SK-MEL-5 (cell line): ENCODE measurements at regions not wholly inside any gene's neighbourhood (a gene's known extent, or its start where the extent isn't known, plus 50 kb on each side); places are given as distances from the start of the nearest gene placed in this dataset.
A peak's percentile ranks its signal among the peaks of the same experiment; 100 is the strongest.

Source experiments
- DNase-seq: peaks from one replicate; pipeline ENCODE4 v3.0.0-alpha.2; 2016; ENCODE audit warnings: low read depth, low spot score
- in situ Hi-C: cut with HindIII; loops from 2 replicates; pipeline ENCODE4 v1.10.0; 2016; ENCODE audit warnings: low sequenced_read_pairs, high pct_unique_total_duplicates, low pct_unique_long_range_greater_than_20kb

- in situ Hi-C loops, result no loop called here
- DNase-seq, result no peak
These were observed 480.3 kb upstream of the GRIA3 start for GRCh38 chrX:122703762-122704161.

DNA sequence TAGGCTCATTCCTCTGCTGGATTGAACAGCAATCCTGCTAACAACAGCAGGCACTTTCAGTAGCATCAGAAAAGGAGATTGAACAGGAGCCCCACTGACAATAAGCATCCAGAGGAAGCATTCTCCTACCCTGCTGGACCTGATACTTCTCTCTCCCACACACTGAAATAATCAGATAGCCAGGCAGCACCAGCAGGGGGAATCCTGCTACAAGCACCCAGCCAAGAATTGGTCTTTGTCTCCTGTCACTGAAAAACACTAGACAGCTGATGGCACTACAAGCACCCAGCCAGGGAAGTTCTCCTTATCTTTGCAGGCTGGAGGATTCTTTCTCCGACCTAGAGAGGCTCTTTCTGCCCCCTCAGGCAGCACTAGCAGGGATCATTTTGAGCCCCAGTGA is 444.3 kb upstream of the GRIA3 start:
- peak; percentile 2 for DNase-seq
- in situ Hi-C loops, result no loop called here

- DNase-seq, result no peak
These were observed 413.5 kb upstream of the GRIA3 start for GRCh38 chrX:122770581-122770980.

GRCh38 chrX:122771933-122772332 is 412.1 kb upstream of the GRIA3 start:
- DNase-seq, result no peak
- in situ Hi-C loops, result no loop called here

More at GRCh38 chrX:122770581-122770980, 413.5 kb upstream of the GRIA3 start:
- in situ Hi-C loops, result no loop called here

DNA sequence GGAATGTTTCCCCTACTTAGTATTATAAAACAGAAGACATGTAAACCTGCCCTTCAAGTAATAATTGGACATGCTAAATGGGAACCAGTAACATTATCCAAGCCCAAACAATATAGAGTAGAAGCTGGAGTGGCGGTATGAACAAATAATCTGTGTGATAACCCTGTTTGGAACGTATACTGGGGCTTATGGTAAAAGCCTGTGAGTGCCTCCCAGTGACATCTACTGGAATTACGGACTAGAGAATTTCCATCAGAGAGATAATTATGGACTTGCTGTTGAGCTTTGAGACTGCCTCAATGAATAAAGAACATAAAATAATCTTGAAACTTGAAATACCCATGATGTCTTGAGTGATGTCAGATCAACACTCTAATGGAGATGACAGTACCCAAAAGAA is 406.3 kb upstream of the GRIA3 start:
- in situ Hi-C loops, result no loop called here
- DNase-seq, result peak; percentile 0

DNA sequence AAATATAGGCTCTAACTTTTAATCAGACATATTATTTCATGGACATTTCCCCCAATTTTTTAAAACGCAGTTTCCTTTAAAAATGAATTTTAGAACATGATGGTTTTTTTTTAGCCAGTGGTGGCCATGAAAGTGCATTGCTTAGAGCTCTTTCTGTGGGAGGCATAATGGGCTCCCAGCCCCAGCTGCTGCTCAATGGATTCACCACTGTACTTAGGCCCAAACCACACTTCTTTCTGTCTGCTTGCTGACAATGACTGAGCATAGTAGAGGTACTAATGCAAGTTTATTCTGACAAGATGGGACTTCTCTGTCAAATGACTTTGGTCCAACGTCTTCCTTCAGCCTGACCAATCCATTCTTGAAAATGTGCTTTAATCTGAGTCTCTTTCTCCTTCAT is 400.2 kb upstream of the GRIA3 start:
- in situ Hi-C loops, result no loop called here
- DNase-seq, result no peak

GRCh38 chrX:122787231-122787630 is 396.8 kb upstream of the GRIA3 start:
- DNase-seq, result no peak
- in situ Hi-C loops, result no loop called here

DNA sequence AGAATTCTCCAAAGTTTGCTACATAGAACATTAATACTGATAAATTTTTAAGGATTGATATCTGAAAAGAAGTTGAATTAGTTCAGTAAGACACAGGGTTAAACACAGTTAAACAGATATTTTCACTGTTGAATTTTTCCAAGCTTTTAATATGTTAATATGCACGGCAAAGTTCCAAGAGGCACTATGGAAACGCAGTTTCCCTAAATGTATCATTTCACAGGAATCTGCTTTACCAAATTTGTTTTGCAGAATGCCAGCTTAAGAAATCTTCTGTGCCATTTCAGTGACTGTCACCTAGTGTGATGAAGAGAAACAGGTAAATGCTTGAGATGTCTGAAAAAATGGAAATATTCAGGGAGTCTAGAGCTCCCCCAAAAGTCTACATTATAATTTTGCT is 395.9 kb upstream of the GRIA3 start:
- in situ Hi-C loops, result no loop called here
- DNase-seq, result no peak

DNA sequence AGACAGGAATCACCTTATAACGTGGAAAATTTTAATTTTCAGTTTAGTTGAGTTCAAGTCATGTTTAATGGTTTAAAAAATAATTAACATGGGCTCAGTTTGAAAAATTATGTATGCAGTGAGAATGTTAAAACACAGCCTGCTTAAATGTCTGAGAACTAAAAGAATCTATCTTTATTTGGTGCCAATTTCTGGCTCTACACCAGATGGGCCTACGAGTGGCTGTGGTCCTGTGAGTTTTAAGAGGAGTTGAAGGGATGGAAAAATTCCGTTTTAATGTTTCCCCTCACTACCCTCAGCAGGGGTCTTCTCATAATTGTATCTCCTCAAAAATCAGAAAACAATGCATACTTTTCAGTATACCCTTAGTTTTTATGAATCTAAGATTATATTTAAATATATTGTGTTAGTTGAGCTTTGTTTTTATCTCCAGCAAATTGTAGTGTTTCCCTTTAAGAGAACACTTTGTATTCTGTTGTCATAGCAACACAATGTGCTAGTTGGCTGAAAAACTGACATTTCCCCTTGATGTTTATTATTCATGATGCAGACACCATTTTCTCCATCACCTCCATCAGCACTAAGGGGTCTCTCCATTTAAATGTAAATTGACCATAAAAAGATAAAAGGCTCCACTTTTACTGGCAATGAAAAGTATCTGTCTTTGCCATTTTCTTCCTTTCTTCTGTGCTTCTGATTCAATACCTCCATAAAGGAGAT is 393.5 kb upstream of the GRIA3 start:
- in situ Hi-C loops, result no loop called here
- DNase-seq, result no peak

DNA sequence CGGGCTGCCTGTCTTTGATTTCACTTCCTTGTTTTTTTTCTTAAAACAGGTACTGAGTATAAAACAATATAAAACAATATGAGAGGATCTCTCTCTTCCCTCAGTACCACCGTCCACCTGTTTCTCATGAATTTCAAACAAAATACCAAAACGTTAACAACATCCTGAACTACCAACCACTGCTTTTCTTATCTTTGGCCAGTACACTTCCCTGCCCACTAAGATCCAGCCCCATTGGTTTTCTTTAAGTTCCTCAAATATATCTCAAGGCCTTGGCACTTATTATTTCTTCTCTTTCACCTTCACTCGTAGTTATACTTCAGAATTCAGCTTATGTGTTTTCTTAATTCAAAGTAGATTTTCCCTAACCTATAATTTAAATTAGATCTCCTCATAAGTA is 370.2 kb upstream of the GRIA3 start:
- DNase-seq, result no peak
- in situ Hi-C loops, result no loop called here

DNA sequence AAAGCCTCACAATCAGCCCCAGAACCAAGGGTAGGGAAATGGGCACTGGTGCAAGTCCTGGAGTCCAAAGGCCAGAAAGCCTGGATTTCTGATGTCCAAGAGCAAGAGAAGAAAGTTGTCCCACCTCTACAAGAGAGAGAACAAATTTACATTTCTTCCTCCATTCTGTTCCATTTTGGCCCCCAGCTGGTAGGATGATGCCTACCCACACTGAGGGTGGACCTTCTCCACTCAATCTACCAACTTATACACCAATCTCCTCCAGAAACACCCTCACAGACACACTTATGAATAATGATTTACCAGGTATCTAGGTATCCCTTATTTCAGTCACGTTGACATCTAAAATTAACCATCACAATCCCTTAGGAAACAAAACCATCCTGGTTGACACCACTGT is 367.8 kb upstream of the GRIA3 start:
- in situ Hi-C loops, result no loop called here
- no peak for DNase-seq

DNA sequence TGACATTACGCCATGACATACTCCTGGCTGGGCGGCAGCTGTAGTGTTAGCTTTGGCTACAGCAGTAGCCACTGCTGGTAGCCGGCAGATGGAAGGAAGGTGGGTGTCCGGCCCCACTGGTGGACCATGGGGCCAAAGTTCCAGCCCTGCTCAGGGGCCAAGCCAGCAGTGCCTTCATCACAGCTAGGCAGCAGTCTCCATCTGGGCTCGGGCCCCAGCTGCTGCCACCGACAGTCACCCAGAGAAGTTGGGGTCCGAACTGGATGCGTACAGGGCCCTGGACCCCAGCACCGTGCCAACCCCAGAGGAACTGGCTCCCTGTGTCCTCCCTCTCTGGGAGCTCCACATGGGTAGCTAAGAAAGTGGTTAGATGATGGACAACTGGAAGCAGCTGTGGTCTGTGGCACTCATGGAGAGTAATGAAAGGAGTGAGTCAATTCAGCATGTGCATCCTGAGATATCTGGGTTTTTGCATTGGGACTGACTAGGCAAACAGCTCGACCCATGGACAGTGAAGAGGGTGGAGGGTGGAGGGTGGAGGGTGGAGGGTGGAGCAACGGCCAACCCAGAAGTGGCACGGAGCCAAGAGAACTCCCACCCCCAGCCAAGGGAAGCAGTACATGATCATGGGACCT is 366.6 kb upstream of the GRIA3 start:
- DNase-seq, result no peak
- in situ Hi-C loops, result no loop called here

DNA sequence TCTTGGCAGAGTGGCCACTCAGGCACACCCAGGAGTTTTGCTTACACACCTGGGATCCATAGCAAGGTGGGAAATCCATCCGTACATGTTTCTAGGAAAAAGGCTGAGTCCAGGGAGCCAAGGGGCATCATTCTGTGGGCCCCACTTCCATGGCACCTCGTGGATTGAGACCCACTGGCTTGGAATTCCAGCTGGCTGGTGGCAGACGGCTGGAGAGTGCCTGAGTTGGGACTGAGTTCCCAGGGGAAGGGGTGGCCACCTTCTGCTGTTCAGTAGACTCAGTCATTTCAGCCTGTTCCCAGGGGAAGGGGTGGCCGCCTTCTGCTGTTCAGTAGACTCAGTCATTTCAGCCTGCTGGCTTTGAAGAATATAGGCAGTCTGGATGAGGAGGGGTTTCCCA is 366.0 kb upstream of the GRIA3 start:
- DNase-seq, result no peak
- in situ Hi-C loops, result no loop called here

DNA sequence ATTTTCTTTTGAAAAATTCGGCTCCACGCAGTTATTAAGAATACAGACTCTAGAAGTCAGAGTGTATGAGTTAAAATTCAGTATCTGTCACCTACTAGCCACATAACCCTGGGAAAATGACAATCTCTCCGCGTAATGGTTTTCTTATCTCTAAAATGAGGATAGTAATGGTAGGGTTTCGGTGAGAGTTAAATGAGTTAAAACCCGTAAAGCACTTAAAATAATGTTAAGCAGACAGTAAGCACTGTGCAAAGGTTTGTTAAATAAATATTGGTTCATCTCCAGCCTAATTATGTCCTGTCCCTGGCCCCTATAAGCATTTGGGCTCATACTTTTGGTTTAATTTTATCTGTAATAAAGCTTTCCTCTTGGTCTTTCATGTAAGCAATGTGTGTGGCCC is 350.8 kb upstream of the GRIA3 start:
- no peak for DNase-seq
- in situ Hi-C loops, result no loop called here

- in situ Hi-C loops, result no loop called here
- DNase-seq, result no peak
These were observed 348.2 kb upstream of the GRIA3 start for GRCh38 chrX:122835886-122836285.

DNA sequence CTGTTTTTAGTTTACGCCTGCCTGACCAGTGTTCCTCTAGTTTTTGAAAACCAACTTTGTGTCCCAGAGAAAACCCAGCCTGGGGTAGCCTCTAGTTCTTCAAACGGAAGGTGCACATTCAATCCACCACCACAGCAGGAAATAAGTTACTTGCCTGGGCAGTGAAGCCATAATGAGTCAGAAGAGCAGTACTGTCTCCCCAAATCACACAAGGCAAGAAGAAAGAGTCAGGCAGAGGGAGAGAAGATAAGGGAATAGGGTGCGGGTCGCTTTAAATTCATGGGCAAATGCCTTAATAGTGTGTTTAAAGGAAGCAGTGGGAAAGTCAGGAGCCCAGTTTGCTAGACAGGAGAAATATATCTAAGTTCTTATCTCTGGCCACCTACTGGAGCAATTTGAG is 333.8 kb upstream of the GRIA3 start:
- DNase-seq, result no peak
- in situ Hi-C loops, result no loop called here

DNA sequence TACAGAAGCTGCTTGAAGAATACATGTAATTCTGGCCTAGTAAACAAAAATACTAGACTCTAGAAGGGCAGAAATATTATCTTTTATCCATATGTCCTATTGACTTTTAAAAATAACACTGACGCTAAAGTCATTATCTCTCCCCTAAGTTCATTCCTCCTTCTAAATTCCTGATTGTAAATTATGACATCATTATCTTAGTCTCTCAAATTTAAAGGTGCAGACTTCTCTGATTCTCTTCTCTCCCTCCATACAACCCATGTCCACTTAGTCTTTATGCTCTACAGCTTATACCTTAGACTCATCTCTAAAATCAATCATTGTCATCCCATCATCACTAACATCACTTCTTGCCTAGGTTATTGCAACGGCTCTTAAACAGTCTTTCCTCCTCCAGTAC is 327.9 kb upstream of the GRIA3 start:
- in situ Hi-C loops, result no loop called here
- DNase-seq, result no peak

DNA sequence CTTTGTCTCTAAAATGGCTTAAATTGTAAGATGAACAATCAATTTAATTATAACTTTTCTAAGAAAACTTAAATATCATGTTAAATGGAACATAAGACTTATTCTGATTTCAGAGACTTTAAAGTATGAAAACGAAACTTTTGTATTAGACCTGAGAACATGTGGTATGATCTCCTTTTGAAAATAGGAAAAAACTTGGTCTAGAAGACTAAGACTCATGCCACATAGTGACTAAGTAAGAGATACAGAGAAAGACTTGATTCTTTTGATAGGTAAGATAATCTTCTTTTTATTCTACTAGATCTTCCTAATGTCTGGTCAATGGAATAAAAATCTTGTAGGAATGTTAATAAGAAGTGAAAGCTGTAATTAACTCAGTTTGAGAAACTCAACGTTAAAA is 326.3 kb upstream of the GRIA3 start:
- no peak for DNase-seq
- in situ Hi-C loops, result no loop called here

DNA sequence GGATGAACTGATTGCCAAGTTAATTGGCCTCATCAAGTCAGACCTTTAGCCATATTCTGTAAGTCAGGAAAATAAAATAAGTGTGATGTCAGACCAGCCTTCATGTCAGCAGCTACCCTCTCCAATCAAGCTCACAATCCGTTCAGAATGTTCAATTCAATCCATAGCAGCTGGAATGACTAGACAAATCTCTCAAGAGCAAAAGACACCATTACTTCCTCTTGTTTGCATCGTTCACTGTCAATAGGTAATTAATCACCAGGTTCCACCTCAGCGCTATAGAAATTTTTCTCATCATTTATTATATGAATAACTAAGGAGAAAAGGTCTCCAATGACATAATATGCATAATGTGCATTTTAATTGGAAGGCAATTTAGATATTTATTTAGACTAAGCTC is 321.0 kb upstream of the GRIA3 start:
- in situ Hi-C loops, result no loop called here
- no peak for DNase-seq

- no peak for DNase-seq
- in situ Hi-C loops, result no loop called here
These were observed 317.5 kb upstream of the GRIA3 start for GRCh38 chrX:122866532-122866931.
